MM.1S (cell line): ENCODE measurements at regions not wholly inside any gene's neighbourhood (a gene's known extent, or its start where the extent isn't known, plus 50 kb on each side); places are given as distances from the start of the nearest gene placed in this dataset.

Source experiments
- EZH2 ChIP-seq: fragments of 300-600 bp; sonication (generic); optimal IDR thresholded peaks from 2 replicates; pipeline ENCODE3; 2017; ENCODE audit warnings: low read depth, mild to moderate bottlenecking, antibody characterized with exemption, low read length, mixed read lengths
- TF ChIP-seq, protein P1 (sequence below): fragments of 300-600 bp; sonication (generic); IDR thresholded peaks from 2 replicates; pipeline ENCODE4 v1.5.1; 2016; ENCODE audit warnings: antibody characterized with exemption, low read length, mixed read lengths

DNA sequence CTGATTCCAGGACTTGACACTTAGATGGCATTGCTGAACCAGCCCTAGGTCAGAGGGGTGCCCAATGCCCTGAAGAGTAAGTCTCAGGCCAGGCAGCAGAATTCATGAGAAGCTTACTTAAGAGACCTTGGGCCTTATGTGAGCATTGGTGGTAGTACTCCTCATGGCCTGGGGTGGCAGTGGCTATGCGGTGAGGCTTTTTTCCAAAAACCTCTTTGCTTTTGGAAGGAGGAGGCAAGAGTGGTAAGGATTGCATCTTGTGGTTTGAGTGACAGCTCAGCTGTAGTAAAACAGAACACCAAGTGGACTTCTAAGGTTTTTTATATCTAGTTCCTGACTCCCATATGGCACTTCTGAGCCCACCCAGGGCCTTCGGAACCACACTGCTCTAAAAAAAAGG, 459.0 kb upstream of the STEAP1 start:
- TF ChIP-seq, protein P1, sequence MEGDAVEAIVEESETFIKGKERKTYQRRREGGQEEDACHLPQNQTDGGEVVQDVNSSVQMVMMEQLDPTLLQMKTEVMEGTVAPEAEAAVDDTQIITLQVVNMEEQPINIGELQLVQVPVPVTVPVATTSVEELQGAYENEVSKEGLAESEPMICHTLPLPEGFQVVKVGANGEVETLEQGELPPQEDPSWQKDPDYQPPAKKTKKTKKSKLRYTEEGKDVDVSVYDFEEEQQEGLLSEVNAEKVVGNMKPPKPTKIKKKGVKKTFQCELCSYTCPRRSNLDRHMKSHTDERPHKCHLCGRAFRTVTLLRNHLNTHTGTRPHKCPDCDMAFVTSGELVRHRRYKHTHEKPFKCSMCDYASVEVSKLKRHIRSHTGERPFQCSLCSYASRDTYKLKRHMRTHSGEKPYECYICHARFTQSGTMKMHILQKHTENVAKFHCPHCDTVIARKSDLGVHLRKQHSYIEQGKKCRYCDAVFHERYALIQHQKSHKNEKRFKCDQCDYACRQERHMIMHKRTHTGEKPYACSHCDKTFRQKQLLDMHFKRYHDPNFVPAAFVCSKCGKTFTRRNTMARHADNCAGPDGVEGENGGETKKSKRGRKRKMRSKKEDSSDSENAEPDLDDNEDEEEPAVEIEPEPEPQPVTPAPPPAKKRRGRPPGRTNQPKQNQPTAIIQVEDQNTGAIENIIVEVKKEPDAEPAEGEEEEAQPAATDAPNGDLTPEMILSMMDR: no peak
- no peak for TF ChIP-seq EZH2
